GM12872 (cell line): ENCODE measurements at regions not wholly inside any gene's neighbourhood (a gene's known extent, or its start where the extent isn't known, plus 50 kb on each side); places are given as distances from the start of the nearest gene placed in this dataset.

Source experiments
- TF ChIP-seq, protein P1 (sequence below): IDR thresholded peaks from 3 replicates; pipeline ENCODE4 v1.5.1; 2011; ENCODE audit warnings: low read depth, mild to moderate bottlenecking, low read length, moderate library complexity; ENCODE audit not compliant: insufficient read depth

DNA sequence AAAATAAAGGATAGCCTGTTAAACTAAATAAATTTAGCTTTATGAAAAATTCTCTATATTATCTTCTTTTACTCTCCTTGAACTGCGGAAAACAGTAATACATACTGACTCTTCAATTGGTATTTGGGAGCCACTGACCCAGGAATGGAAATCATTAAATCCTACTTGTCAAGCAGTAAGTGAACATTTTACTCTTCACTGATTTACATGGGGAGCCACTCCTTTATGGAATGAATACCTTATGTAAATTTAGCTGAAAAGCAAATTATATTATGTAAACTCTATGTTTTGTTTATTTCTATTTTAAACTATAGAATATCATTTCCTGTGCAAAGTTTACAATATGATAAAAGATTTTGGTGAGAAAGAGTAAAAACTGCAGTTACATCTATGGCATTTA is 85.2 kb downstream of the STRADB start:
- TF ChIP-seq, protein P1, sequence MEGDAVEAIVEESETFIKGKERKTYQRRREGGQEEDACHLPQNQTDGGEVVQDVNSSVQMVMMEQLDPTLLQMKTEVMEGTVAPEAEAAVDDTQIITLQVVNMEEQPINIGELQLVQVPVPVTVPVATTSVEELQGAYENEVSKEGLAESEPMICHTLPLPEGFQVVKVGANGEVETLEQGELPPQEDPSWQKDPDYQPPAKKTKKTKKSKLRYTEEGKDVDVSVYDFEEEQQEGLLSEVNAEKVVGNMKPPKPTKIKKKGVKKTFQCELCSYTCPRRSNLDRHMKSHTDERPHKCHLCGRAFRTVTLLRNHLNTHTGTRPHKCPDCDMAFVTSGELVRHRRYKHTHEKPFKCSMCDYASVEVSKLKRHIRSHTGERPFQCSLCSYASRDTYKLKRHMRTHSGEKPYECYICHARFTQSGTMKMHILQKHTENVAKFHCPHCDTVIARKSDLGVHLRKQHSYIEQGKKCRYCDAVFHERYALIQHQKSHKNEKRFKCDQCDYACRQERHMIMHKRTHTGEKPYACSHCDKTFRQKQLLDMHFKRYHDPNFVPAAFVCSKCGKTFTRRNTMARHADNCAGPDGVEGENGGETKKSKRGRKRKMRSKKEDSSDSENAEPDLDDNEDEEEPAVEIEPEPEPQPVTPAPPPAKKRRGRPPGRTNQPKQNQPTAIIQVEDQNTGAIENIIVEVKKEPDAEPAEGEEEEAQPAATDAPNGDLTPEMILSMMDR, result no peak

DNA sequence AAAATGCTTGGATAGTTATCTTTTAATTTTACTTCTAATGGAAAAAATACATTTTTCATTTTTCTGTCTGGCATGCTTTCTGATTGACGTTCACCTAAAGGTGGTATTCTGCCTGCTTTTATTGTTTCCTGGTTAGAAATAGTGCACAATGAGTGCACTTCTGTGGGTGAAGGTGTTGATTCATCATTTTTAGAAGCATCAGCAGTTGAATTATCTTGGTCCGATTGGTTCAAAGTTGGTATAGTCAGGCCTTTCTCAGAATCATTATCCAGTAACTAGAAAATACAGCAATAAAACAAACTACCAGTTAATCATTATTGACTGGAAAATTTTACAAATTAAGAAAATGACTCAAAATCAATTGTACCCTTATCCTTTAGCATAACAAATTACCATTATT is 84.5 kb downstream of the STRADB start:
- TF ChIP-seq, protein P1, result no peak

DNA sequence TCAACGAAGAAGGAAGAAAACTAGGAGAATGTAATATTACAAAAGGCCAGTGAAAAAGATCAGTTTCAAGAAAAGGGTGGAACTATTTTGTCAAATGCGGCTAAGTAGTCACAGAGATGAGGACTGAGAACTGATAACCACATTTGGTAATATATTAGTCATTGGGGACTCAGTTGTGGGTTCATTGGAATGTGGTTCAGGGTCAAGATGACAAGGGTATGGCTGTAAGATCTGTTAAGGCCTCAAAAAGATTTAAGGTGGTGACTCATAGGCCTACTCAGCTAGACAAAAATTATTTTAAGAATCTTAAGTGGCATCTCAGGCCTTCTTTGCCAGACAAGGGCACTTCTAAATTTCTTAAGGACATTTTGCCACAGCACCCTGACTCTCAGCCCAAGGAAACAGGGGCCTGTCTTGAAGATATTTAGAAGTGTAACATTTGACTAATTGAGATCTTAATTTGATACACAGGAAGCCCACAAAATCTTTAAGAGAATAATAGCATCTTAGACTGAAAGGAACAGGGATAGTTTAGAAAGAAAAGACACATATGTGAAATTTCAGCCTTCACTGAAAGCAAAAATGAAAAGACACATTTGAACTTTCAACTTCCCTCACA is 81.3 kb downstream of the STRADB start:
- TF ChIP-seq, protein P1, result no peak
